K562 (cell line): ENCODE measurements at regions not wholly inside any gene's neighbourhood (a gene's known extent, or its start where the extent isn't known, plus 50 kb on each side); places are given as distances from the start of the nearest gene placed in this dataset.

Experiments
- CBFB ChIP-seq: sonication (generic); formaldehyde crosslinking; IDR thresholded peaks from 2 replicates; pipeline ENCODE4 v1.4.0; 2020; ENCODE audit warnings: mild to moderate bottlenecking, missing genetic modification reagents
- CEBPZ ChIP-seq: fragments of 150-350 bp; IDR thresholded peaks from 2 replicates; pipeline ENCODE4 v1.6.1; 2014; ENCODE audit warnings: low read depth, mild to moderate bottlenecking, low read length, borderline replicate concordance
- GATA2 ChIP-seq: sonication (generic); formaldehyde crosslinking; IDR thresholded peaks from 2 replicates; pipeline ENCODE4 v1.4.0; 2020; ENCODE audit warnings: mild to moderate bottlenecking, missing genetic modification reagents
- HMG20B ChIP-seq: fragments of 250-450 bp; sonication (Bioruptor Pico); IDR thresholded peaks from 2 replicates; pipeline ENCODE4 v1.5.0; 2021; ENCODE audit warnings: mild to moderate bottlenecking
- MTA3 ChIP-seq: fragments of 450-650 bp; formaldehyde crosslinking; IDR thresholded peaks from 2 replicates; pipeline ENCODE4 v1.6.1; 2017; ENCODE audit warnings: mild to moderate bottlenecking, borderline replicate concordance
- MYC ChIP-seq, 2 experiments: fragments of 250-450 bp in 1 of 2; sonication (Bioruptor Pico) in 1 of 2; IDR thresholded peaks; 2 replicates each; pipeline versions ENCODE4 v1.5.1 to v1.6.1; 2012 to 2021; ENCODE audit warnings: low read depth in 2 of 2, borderline replicate concordance in 1 of 2, improper control_type of control experiment in 1 of 2, low read length in 1 of 2, mild to moderate bottlenecking in 1 of 2, moderate library complexity in 1 of 2
- NFE2L1 ChIP-seq: fragments of 450-650 bp; IDR thresholded peaks from 2 replicates; pipeline ENCODE4 v1.6.1; 2016; ENCODE audit warnings: missing genetic modification characterization, low read depth, mild to moderate bottlenecking, missing compliant biosample characterization, moderate library complexity, borderline replicate concordance
- RFX5 ChIP-seq: IDR thresholded peaks from 2 replicates; pipeline ENCODE4 v1.6.1; 2011; ENCODE audit warnings: low read depth, mild to moderate bottlenecking, improper control_type of control experiment, low read length
- THAP7 ChIP-seq: fragments of 250-450 bp; sonication (Bioruptor Pico); IDR thresholded peaks from 2 replicates; pipeline ENCODE4 v1.5.0; 2021
- ZNF707 ChIP-seq: fragments of 250-450 bp; sonication (Bioruptor Pico); conservative IDR thresholded peaks from 2 replicates; pipeline ENCODE4 v1.8.0; 2022; ENCODE audit warnings: inconsistent platforms, mild to moderate bottlenecking, moderate library complexity
- ZNF766 ChIP-seq: fragments of 200-800 bp; sonication (Bioruptor generic); conservative IDR thresholded peaks from 2 replicates; pipeline ENCODE4 v1.6.1; 2016; ENCODE audit warnings: missing genetic modification characterization, missing compliant biosample characterization
- TF ChIP-seq, protein P1 (sequence below), 3 experiments: IDR thresholded peaks in 2 of 3; conservative IDR thresholded peaks in 1 of 3; 2 replicates each; pipeline ENCODE4 v1.5.1; 2011 to 2012; ENCODE audit warnings: low read length in 3 of 3, mild to moderate bottlenecking in 3 of 3, control low read depth in 2 of 3, improper control_type of control experiment in 1 of 3, inconsistent platforms in 1 of 3, low read depth in 1 of 3, mixed read lengths in 1 of 3, moderate library complexity in 1 of 3; ENCODE audit not compliant: insufficient read depth in 2 of 3
- TF ChIP-seq, protein P2 (sequence below): fragments of 450-650 bp; formaldehyde crosslinking; IDR thresholded peaks from 2 replicates; pipeline ENCODE4 v1.4.0; 2020; ENCODE audit warnings: mild to moderate bottlenecking, mixed read lengths
- TF ChIP-seq, protein P3 (sequence below): fragments of 200-600 bp; sonication (generic); IDR thresholded peaks from one replicate; pipeline ENCODE4 v1.6.1; 2012; ENCODE audit warnings: mild to moderate bottlenecking, low read depth, low read length, inconsistent platforms

DNA sequence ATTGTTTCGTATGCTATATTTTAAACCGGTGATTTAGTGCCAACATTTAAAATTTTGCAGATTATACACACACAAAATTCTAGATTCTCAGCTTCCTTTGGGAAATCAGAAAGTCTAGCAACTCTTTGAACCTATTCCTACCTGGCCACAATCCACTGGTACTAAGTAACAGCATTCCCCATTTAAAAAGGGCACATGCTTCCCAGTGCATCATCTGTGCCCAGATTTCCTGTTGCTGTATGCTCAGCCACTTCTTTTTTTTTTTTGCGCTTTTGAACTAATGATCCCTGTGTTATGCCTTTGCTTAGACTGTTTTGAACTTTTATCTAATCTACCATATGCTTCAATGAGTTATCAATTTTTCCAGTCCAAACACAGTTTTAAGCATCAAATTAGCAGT lies 548.4 kb downstream of the PLPP3 start:
- TF ChIP-seq HMG20B (CRISPR knock-in tag), result no peak
- TF ChIP-seq, protein P1, sequence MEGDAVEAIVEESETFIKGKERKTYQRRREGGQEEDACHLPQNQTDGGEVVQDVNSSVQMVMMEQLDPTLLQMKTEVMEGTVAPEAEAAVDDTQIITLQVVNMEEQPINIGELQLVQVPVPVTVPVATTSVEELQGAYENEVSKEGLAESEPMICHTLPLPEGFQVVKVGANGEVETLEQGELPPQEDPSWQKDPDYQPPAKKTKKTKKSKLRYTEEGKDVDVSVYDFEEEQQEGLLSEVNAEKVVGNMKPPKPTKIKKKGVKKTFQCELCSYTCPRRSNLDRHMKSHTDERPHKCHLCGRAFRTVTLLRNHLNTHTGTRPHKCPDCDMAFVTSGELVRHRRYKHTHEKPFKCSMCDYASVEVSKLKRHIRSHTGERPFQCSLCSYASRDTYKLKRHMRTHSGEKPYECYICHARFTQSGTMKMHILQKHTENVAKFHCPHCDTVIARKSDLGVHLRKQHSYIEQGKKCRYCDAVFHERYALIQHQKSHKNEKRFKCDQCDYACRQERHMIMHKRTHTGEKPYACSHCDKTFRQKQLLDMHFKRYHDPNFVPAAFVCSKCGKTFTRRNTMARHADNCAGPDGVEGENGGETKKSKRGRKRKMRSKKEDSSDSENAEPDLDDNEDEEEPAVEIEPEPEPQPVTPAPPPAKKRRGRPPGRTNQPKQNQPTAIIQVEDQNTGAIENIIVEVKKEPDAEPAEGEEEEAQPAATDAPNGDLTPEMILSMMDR (IDR thresholded peaks at IDR 0.05 in 2 of 3, conservative IDR thresholded peaks at IDR 0.05 in 1 of 3; ENCODE audit: insufficient read depth in 2 of 3, low read depth in 1 of 3, low read length in 3 of 3), result no peak
- no peak for TF ChIP-seq MYC (IDR thresholded peaks at IDR 0.05; ENCODE audit: low read depth, low read length)
- TF ChIP-seq MYC (CRISPR knock-in tag; IDR thresholded peaks at IDR 0.05; ENCODE audit: borderline replicate concordance, low read depth), result no peak
- no peak for TF ChIP-seq THAP7
- TF ChIP-seq RFX5, result no peak
- TF ChIP-seq CEBPZ, result no peak
- no peak for TF ChIP-seq GATA2 (CRISPR knock-in tag)
- no peak for TF ChIP-seq ZNF707
- TF ChIP-seq CBFB (CRISPR knock-in tag), result no peak
- TF ChIP-seq, protein P2, sequence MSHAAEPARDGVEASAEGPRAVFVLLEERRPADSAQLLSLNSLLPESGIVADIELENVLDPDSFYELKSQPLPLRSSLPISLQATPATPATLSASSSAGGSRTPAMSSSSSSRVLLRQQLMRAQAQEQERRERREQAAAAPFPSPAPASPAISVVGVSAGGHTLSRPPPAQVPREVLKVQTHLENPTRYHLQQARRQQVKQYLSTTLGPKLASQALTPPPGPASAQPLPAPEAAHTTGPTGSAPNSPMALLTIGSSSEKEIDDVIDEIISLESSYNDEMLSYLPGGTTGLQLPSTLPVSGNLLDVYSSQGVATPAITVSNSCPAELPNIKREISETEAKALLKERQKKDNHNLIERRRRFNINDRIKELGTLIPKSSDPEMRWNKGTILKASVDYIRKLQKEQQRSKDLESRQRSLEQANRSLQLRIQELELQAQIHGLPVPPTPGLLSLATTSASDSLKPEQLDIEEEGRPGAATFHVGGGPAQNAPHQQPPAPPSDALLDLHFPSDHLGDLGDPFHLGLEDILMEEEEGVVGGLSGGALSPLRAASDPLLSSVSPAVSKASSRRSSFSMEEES (CRISPR knock-in tag), result no peak
- no peak for TF ChIP-seq NFE2L1 (tag)
- TF ChIP-seq, protein P3, sequence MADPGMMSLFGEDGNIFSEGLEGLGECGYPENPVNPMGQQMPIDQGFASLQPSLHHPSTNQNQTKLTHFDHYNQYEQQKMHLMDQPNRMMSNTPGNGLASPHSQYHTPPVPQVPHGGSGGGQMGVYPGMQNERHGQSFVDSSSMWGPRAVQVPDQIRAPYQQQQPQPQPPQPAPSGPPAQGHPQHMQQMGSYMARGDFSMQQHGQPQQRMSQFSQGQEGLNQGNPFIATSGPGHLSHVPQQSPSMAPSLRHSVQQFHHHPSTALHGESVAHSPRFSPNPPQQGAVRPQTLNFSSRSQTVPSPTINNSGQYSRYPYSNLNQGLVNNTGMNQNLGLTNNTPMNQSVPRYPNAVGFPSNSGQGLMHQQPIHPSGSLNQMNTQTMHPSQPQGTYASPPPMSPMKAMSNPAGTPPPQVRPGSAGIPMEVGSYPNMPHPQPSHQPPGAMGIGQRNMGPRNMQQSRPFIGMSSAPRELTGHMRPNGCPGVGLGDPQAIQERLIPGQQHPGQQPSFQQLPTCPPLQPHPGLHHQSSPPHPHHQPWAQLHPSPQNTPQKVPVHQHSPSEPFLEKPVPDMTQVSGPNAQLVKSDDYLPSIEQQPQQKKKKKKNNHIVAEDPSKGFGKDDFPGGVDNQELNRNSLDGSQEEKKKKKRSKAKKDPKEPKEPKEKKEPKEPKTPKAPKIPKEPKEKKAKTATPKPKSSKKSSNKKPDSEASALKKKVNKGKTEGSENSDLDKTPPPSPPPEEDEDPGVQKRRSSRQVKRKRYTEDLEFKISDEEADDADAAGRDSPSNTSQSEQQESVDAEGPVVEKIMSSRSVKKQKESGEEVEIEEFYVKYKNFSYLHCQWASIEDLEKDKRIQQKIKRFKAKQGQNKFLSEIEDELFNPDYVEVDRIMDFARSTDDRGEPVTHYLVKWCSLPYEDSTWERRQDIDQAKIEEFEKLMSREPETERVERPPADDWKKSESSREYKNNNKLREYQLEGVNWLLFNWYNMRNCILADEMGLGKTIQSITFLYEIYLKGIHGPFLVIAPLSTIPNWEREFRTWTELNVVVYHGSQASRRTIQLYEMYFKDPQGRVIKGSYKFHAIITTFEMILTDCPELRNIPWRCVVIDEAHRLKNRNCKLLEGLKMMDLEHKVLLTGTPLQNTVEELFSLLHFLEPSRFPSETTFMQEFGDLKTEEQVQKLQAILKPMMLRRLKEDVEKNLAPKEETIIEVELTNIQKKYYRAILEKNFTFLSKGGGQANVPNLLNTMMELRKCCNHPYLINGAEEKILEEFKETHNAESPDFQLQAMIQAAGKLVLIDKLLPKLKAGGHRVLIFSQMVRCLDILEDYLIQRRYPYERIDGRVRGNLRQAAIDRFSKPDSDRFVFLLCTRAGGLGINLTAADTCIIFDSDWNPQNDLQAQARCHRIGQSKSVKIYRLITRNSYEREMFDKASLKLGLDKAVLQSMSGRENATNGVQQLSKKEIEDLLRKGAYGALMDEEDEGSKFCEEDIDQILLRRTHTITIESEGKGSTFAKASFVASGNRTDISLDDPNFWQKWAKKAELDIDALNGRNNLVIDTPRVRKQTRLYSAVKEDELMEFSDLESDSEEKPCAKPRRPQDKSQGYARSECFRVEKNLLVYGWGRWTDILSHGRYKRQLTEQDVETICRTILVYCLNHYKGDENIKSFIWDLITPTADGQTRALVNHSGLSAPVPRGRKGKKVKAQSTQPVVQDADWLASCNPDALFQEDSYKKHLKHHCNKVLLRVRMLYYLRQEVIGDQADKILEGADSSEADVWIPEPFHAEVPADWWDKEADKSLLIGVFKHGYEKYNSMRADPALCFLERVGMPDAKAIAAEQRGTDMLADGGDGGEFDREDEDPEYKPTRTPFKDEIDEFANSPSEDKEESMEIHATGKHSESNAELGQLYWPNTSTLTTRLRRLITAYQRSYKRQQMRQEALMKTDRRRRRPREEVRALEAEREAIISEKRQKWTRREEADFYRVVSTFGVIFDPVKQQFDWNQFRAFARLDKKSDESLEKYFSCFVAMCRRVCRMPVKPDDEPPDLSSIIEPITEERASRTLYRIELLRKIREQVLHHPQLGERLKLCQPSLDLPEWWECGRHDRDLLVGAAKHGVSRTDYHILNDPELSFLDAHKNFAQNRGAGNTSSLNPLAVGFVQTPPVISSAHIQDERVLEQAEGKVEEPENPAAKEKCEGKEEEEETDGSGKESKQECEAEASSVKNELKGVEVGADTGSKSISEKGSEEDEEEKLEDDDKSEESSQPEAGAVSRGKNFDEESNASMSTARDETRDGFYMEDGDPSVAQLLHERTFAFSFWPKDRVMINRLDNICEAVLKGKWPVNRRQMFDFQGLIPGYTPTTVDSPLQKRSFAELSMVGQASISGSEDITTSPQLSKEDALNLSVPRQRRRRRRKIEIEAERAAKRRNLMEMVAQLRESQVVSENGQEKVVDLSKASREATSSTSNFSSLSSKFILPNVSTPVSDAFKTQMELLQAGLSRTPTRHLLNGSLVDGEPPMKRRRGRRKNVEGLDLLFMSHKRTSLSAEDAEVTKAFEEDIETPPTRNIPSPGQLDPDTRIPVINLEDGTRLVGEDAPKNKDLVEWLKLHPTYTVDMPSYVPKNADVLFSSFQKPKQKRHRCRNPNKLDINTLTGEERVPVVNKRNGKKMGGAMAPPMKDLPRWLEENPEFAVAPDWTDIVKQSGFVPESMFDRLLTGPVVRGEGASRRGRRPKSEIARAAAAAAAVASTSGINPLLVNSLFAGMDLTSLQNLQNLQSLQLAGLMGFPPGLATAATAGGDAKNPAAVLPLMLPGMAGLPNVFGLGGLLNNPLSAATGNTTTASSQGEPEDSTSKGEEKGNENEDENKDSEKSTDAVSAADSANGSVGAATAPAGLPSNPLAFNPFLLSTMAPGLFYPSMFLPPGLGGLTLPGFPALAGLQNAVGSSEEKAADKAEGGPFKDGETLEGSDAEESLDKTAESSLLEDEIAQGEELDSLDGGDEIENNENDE, result no peak
- no peak for TF ChIP-seq MTA3
- no peak for TF ChIP-seq ZNF766 (CRISPR knock-in tag)
